Activated T-cell treated with anti-CD3 and anti-CD28 coated beads, Interleukin-2, amount 50 U/mL, for 4 hours (primary cell): ENCODE measurements at regions not wholly inside any gene's neighbourhood (a gene's known extent, or its start where the extent isn't known, plus 50 kb on each side); places are given as distances from the start of the nearest gene placed in this dataset.

Experiments
- ATAC-seq, 2 donors: fragments of 200-7000 bp; cut with Tn5 transposase; one replicate each; pipeline ENCODE4 v1.10.0; 2021
- DNase-seq: peaks from one replicate; pipeline ENCODE4 v3.0.0-alpha.2; 2020
- H3K27me3 Mint-ChIP-seq: one replicate; pipeline ENCODE4 v1.8.0; 2021; ENCODE audit warnings: low read depth, mixed read lengths
- H3K36me3 Mint-ChIP-seq: one replicate; pipeline ENCODE4 v1.8.0; 2022; ENCODE audit warnings: mixed read lengths; ENCODE audit not compliant: insufficient read depth
- H3K4me1 Mint-ChIP-seq: one replicate; pipeline ENCODE4 v1.8.0; 2021; ENCODE audit warnings: low read depth, mixed read lengths
- H3K4me3 Mint-ChIP-seq: one replicate; pipeline ENCODE4 v1.8.0; 2021; ENCODE audit warnings: mild to moderate bottlenecking, moderate library complexity, mixed read lengths
- H3K9me3 Mint-ChIP-seq: one replicate; pipeline ENCODE4 v1.8.0; 2021; ENCODE audit warnings: mixed read lengths

DNA sequence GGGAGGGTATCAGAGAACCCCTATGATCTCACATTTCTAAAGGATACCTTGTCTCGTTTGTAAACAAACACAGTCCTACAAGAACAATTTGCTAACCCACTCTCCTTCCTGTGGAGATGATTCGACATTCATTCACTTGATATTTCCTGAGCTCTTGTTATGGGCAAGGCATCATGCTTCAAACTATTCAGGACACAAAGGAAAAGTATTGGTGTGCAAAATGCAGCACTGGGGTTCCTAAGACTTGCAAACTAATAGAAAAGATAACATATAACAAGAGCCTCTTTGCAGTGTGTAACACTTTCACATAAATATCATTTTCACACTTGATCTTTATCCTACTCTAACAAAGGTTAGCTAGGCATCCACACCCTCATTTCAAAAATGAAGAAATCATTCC, 211.5 kb upstream of the BLID start:
- ATAC-seq (no peak), DNase-seq (no peak)
- Mint-ChIP-seq H3K9me3 (no peaks in the 10 kb centered on the region), H3K27me3 (no peaks in the 10 kb centered on the region), H3K4me3 (no peak overlapping the region), H3K4me1 (no peaks in the 10 kb centered on the region), H3K36me3 (no peaks in the 10 kb centered on the region)

DNA sequence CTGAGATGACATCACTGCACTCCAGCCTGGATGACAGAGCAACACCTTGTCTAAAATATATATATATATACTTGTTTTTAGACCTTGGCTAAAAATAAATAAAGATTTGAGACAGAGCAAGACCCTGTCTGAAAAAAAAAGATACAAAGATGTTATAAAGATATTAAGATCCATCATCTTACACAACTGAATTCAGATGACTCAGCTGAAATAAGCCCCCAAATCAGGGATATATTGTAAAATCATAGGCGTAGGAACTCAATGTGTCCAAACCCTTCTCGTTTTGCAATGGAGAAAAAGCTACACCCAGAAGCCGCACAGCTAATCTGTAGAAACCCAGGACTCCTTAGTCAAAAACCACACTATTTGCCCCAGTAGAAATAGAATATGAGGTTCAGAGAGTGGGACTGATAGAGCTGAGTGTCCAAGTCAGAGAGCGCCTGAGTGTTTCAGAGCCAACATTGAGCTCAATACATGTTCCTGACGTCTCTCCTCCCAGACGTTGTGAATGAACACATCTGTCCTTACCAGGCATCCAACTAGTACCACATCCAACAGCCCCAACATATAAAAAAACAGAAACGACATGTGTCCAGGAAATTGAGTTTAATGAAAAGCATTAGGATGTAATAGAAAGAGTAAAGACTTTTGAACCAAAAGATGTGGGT, 207.9 kb upstream of the BLID start:
- ATAC-seq: no peak
- Mint-ChIP-seq H3K4me1 (no peaks in the 10 kb centered on the region), H3K36me3 (no peaks in the 10 kb centered on the region), H3K4me3 (no peak overlapping the region), H3K9me3 (no peaks in the 10 kb centered on the region), H3K27me3 (peaks cover 3% of the 10 kb centered on the region)
- DNase-seq: no peak

DNA sequence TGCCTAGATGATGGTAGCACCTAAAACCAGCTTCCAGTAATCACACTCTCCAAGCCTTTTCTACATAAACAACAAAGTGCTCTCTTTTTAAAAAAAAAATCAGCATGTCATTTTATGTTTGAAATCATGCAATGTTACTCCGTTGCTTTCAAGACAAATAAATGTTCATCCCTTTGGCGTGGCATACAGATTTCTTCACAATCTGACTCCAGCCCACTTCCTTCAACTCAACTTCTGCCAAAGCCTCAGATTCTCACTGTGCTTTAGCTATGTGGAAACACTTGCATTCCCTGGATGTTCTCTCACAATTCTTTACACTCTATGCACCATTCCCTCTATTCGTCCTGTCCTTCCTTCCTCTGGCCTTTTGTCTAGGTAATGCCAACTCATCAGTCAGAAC, 206.3 kb upstream of the BLID start:
- no peak for DNase-seq
- no peak overlapping the region for H3K4me3 Mint-ChIP-seq
- H3K4me1 Mint-ChIP-seq: no peaks in the 10 kb centered on the region

DNA sequence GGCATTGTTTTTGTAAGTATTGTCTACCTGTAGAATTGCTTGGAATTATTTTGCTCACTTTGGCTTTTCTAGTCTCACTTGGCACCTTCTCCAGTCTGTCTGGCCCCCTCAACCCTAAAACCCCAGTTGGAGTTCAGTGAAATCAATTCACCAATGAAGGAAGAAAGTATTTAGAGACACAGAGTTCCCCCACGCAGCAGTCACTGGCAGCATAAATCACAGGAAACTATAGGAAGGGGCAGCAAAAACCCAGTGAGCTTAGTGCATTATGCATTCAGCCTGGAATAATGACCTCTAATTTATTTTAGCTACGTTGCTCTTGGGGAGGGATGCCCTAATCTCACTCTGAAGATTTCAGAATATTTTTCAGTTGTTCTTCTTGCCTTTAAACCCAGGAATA, 204.7 kb upstream of the BLID start:
- Mint-ChIP-seq H3K27me3 (peaks cover 3% of the 10 kb centered on the region), H3K4me1 (no peaks in the 10 kb centered on the region), H3K4me3 (no peak overlapping the region), H3K36me3 (no peaks in the 10 kb centered on the region), H3K9me3 (no peaks in the 10 kb centered on the region)
- DNase-seq (no peak), ATAC-seq (no peak)

More for the DNA sequence above, 206.3 kb upstream of the BLID start:
- H3K27me3 Mint-ChIP-seq: peaks cover 3% of the 10 kb centered on the region
- ATAC-seq: no peak
- no peaks in the 10 kb centered on the region for H3K36me3 Mint-ChIP-seq
- no peaks in the 10 kb centered on the region for H3K9me3 Mint-ChIP-seq

DNA sequence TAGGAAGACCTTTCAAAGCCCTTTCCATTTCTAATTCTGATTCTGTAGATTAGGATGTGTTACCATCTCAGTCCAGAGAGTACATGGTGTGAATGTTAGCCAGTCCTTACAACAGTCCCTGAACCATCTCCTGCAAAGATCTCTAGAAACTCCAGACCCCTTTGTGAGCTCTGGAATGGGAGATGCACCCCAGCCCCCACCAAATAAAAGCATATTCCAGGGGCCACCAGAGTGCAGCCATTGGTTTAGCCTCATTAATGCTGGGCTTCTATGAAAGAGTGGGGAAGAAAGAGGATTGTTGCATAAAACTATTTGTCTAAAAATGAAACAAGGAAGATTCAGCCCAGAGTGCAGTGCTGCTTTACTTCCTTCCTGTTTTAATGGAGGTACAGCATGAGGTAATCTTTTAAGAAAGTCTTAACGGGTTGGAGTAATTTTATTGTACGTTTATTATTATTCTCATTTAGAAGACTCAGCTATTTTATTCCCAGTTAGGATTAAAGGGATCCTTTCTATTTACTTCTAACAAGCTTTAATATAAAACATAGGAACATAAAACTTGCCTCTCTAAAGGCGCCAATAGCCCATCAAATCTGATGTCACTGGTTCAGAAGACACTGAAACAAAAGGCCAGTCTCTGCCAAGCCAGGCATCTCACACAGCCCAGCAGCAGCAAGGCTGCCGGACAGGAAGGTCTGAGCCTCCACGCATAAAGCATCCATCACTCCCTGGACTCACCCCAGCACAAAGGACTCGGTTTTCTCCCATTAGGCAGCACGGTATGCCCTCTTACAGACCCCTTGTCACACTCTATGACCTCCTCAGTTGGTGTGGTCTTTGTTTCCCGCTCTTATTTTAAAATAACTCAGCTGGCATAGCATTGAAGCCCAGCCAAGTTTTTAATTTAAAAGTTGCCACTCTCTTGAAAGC, 203.9 kb upstream of the BLID start:
- Mint-ChIP-seq H3K9me3 (no peaks in the 10 kb centered on the region), H3K4me1 (no peaks in the 10 kb centered on the region), H3K4me3 (no peak overlapping the region), H3K27me3 (peaks cover 3% of the 10 kb centered on the region), H3K36me3 (no peaks in the 10 kb centered on the region)
- no peak for DNase-seq
- ATAC-seq: no peak

DNA sequence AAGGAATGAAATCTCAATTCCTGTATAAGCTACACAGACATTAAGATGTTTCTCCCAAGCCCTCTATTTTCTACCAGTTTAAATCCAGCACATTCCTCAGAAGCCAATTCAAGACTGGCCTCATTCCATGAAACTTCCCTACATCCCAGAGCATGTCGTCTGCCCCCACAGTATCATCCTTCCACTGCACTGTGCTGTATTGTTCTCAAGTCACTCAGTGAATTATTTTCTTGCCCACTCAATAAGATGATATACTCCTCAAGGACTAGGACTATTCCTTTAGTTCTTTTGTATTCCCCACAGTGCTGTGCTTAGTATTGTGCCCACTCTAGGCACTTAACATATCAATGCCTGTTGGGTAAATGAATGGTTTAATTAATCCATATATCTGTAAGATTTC, 203.1 kb upstream of the BLID start:
- no peaks in the 10 kb centered on the region for H3K4me1 Mint-ChIP-seq

DNA sequence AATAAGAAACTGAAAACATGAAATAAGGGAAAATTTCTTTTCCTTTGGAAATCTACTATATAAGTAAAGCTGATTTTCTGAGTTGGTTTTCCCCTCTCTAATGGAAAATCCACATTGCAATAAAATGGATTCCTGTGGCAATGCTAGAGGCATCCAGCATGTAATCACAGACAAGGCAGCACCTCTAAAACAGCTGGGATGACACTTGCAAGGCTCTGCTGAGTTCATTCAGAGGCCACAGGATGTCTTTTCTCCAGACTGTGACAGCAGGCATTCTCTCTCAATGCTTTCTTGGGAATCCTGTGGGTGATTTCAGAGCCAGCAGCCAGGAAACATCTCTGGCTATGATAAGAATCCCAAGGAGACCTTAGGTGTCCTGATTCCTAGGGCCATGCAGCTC, 201.3 kb upstream of the BLID start:
- Mint-ChIP-seq H3K9me3 (no peaks in the 10 kb centered on the region), H3K27me3 (peaks cover 3% of the 10 kb centered on the region), H3K36me3 (no peaks in the 10 kb centered on the region), H3K4me1 (no peaks in the 10 kb centered on the region), H3K4me3 (no peak overlapping the region)
- ATAC-seq: no peak
- DNase-seq: no peak

More for the DNA sequence above, 203.1 kb upstream of the BLID start:
- no peaks in the 10 kb centered on the region for H3K36me3 Mint-ChIP-seq
- H3K27me3 Mint-ChIP-seq: peaks cover 3% of the 10 kb centered on the region
- no peaks in the 10 kb centered on the region for H3K9me3 Mint-ChIP-seq
- DNase-seq: no peak
- ATAC-seq: no peak
- H3K4me3 Mint-ChIP-seq: no peak overlapping the region

DNA sequence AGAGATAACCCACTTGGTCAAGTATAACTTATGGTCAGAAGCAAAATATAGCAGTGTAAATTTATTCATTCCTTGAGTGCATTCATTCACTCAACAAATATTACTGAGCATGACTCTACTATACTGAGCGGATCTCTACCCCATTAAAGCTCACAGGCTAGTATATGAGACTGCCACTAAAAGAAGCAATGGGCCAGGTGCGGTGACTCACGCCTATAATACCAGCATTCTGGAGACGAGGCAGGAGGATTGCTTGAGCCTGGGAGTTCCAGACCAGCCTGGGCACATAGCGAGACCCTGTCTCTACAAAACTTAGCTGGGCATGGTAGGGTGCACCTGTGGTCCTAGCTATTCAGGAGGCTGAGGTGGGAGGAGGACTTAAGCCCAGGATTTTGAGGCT, 197.6 kb upstream of the BLID start:
- Mint-ChIP-seq H3K27me3 (peaks cover 2% of the 10 kb centered on the region), H3K36me3 (no peaks in the 10 kb centered on the region), H3K4me3 (no peak overlapping the region), H3K9me3 (no peaks in the 10 kb centered on the region), H3K4me1 (no peaks in the 10 kb centered on the region)
- ATAC-seq (no peak), DNase-seq (no peak)

DNA sequence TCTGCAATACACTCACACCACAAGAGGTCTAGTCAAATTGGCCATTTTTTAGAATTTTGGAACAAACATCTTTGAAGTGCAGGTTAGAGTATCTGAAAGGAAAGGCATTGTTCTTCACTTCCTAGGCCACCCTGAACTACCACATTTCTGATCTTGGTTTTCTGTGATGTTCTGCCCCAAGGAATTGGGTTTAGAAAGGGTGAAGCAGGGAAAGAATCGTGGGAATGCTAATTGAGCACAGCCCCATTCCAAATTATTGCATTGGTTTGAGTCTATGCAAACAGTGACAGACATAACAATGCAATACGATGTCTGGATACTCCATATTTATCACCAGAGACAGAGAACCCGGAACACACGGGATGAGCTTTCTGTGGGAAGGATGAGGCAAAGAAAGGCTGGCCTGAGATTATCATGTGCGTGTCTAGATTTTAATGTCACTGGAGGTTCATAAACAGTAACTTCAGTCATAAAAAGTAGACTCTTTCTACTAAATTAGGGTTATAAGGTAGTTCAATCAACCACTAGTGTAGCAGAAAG, 195.3 kb upstream of the BLID start:
- H3K27me3 Mint-ChIP-seq: peaks cover 4% of the 10 kb centered on the region
- no peaks in the 10 kb centered on the region for H3K9me3 Mint-ChIP-seq

DNA sequence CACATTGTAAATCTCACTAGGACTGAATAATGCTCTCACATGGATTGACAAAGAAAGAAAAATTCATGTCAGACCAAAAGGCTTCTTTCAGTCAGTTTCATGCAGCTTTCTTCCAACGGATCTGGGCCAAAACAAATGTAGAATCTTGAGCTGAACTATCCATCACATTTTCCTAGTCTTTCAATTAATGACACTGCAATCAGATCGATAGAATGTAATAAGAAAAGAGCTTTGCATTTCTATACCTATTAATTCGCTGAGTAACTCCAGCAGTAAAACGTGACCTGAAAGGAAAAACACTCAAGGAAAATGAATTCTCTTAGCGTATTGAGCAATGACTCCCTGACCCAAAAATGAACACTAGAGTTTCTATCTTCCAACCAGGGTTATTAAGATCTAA, 194.8 kb upstream of the BLID start:
- Mint-ChIP-seq H3K4me1 (no peaks in the 10 kb centered on the region), H3K36me3 (no peaks in the 10 kb centered on the region), H3K9me3 (no peaks in the 10 kb centered on the region), H3K27me3 (peaks cover 4% of the 10 kb centered on the region), H3K4me3 (no peak overlapping the region)
- DNase-seq (no peak), ATAC-seq (no peak)

More for the DNA sequence above, 195.3 kb upstream of the BLID start:
- no peaks in the 10 kb centered on the region for H3K4me1 Mint-ChIP-seq
- DNase-seq: no peak
- H3K4me3 Mint-ChIP-seq: no peak overlapping the region
- ATAC-seq: no peak
- H3K36me3 Mint-ChIP-seq: no peaks in the 10 kb centered on the region

DNA sequence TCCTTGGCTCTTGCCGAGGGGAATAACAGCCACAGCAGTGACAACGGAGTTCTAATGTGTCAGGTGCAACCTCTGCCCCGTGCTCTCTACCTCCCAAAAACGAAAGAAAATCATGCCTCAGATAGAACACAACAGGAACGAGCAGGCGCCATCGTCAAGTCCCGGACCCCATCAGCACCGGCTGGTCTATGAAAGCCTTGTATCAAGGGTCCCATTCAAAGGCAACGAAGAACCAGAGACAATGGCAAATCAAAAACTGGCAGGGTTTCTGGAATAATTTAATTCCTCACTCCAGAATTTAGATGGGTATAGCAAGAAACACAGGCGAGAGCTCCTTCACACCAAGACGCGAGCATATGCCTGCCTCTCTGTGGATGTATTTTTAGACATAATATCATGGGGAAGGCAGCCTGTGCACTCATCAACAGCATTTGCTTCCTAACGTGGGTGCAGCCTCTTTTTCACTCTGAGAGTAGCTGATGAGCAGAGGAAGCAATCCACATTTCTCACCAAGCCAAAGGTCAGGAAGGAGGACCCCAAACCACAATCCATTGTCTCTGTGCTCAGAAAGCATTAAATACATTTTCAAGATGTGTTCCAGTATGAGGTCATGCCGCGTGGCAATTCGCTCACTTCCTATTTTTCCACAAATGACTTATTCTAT, 193.4 kb upstream of the BLID start:
- Mint-ChIP-seq H3K27me3 (peaks cover 4% of the 10 kb centered on the region), H3K36me3 (no peaks in the 10 kb centered on the region), H3K4me1 (no peaks in the 10 kb centered on the region), H3K4me3 (no peak overlapping the region), H3K9me3 (no peaks in the 10 kb centered on the region)
- DNase-seq: no peak
- ATAC-seq: no peak

DNA sequence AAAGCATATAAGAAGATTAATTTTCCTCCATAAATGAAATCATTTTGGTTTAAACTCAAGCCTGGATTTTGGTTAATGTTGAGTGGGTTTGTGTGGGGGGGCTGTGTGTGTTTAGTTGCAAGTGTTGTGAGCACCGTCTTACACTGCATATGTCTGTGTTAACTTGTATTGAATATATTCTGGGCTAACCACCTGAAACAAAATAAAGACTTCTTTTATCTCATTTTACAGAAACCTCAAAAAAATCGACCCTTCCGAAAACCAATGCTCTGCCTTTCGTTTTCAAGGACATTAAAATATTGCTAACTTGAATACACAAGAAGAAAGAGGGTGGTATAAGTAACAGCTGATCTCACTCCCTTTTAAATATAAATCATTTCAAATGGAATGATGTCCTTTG, 192.2 kb upstream of the BLID start:
- Mint-ChIP-seq H3K4me1 (no peaks in the 10 kb centered on the region), H3K36me3 (no peaks in the 10 kb centered on the region), H3K27me3 (peaks cover 4% of the 10 kb centered on the region), H3K4me3 (no peak overlapping the region), H3K9me3 (no peaks in the 10 kb centered on the region)
- no peak for ATAC-seq
- DNase-seq: no peak

DNA sequence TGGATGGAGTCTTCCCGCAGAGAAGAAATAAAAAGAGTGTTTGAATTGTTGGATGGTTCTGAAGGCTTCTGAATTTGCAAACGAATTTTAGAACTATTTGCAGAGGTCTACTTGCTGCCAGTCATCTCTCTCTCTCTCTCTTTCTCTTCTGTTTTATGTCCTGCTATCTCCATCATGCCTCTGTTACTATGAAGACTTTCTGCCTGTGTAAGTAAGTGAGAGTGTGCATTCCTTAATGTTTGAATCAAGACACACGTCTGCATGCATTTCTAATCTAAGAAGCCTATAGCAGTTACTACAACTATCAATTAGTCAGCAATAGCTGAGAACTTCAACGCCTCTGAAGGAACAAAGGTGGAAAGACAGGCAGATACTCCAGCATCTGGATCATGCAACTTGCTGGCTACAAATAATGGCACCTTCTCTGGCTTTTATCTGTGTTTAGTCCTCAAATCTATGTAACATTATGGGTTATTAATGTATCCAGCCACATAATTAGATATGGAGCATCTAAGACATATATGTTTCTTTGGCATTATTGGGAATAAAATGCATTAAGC, 191.5 kb upstream of the BLID start:
- Mint-ChIP-seq H3K4me3 (no peak overlapping the region), H3K36me3 (no peaks in the 10 kb centered on the region), H3K9me3 (no peaks in the 10 kb centered on the region), H3K4me1 (no peaks in the 10 kb centered on the region), H3K27me3 (peaks cover 4% of the 10 kb centered on the region)
- no peak for DNase-seq
- no peak for ATAC-seq

DNA sequence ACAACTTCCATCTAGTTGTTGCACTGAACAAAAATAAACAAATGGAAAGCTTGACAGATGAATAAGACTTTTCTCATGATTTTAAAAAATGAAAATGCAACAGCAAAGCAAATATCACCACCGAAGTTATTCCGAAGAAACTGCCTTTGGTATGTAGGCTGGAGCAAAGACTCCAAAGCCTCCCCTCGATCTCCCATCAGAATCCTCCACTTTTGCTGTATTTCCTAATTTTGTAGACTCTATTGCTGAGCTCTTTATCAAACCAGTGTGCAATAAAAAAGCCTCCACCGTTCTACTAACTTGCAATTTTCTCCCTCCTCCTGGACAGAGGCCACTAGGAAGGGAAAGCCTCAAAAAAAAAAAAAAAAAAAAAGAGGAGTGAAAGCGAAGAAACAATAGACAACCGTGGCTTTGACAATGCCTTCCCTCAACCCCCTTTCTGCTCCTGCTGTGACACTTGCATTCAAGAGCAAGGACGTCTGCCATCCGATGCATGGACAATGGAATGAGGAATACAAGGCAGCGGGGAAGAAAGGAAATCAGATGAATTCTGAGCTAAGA, 190.9 kb upstream of the BLID start:
- Mint-ChIP-seq H3K27me3 (peaks cover 4% of the 10 kb centered on the region), H3K9me3 (no peaks in the 10 kb centered on the region), H3K4me1 (no peaks in the 10 kb centered on the region), H3K4me3 (no peak overlapping the region), H3K36me3 (no peaks in the 10 kb centered on the region)
- ATAC-seq: no peak
- no peak for DNase-seq
